Stimulated activated effector memory CD8-positive, alpha-beta T cell treated with anti-CD3 and anti-CD28 coated beads, Interleukin-12 subunit alpha, Interleukin-12 subunit beta, amount 100 ng/mL, for 72 hours (primary cell): ENCODE measurements at regions not wholly inside any gene's neighbourhood (a gene's known extent, or its start where the extent isn't known, plus 50 kb on each side); places are given as distances from the start of the nearest gene placed in this dataset.

ENCODE experiments used
- ATAC-seq: fragments of 150-1000 bp; cut with Tn5 transposase; 2 replicates; pipeline ENCODE4 v1.10.0; 2021
- DNase-seq, 2 donors: peaks; one replicate each; pipeline ENCODE4 v3.0.0; 2021 to 2022; ENCODE audit warnings: low spot score in 2 of 2
- H3K27ac Mint-ChIP-seq: one replicate; pipeline ENCODE4 v1.8.0; 2022; ENCODE audit warnings: mild to moderate bottlenecking, mixed read lengths
- H3K36me3 Mint-ChIP-seq: one replicate; pipeline ENCODE4 v1.8.0; 2022; ENCODE audit warnings: mild to moderate bottlenecking, mixed read lengths
- H3K4me1 Mint-ChIP-seq: one replicate; pipeline ENCODE4 v1.8.0; 2022; ENCODE audit warnings: mixed read lengths
- H3K4me3 Mint-ChIP-seq: one replicate; pipeline ENCODE4 v1.8.0; 2022; ENCODE audit warnings: mild to moderate bottlenecking, mixed read lengths
- H3K9me3 Mint-ChIP-seq: one replicate; pipeline ENCODE4 v1.8.0; 2022; ENCODE audit warnings: mixed read lengths

GRCh38 chr18:2415656-2416055, 155.6 kb downstream of the METTL4 start:
- no peak overlapping the region for H3K27ac Mint-ChIP-seq
- no peaks in the 10 kb centered on the region for H3K9me3 Mint-ChIP-seq
- no peaks in the 10 kb centered on the region for H3K4me1 Mint-ChIP-seq
- no peak overlapping the region for H3K4me3 Mint-ChIP-seq
- H3K36me3 Mint-ChIP-seq, result no peaks in the 10 kb centered on the region
- DNase-seq, result no peak
- no peak for ATAC-seq

DNA sequence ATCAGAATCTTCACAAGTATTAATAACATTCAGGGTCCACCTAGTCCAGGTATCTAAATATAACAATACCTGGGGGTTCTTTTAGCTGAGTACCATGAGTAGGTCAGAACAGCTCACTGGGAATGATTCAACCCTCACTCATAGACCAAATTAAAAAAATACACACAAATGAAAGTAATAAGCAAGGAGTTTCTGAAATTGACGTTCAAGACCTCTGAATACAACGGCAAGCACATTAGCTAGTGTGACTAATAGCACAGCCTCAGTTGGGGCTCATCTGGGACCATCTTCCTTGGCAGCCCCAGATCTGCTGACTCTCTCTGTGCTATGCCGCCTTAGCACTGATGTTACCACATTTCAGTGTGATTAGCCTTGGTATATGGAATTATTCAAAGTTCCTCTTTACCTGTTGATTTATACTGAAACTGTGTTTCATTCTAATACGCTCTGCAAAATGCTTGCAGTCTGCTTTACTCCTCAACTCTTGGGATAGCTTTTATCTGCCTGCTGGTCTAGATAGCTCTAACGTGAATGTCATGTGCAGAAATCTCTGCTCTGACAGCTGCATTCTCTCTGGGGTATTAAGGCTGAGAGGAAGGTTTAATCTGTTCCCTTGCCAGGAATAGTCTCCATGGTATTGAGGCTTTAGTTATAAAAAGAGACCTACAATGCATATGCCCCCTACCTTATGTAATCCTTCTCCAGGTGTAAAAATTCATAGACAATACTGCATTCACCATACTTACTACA, 153.3 kb downstream of the METTL4 start:
- Mint-ChIP-seq H3K4me1 (no peaks in the 10 kb centered on the region), H3K9me3 (no peaks in the 10 kb centered on the region), H3K4me3 (no peak overlapping the region), H3K27ac (no peak overlapping the region), H3K36me3 (no peaks in the 10 kb centered on the region)
- ATAC-seq (no peak), DNase-seq (no peak)

- no peak overlapping the region for H3K27ac Mint-ChIP-seq
- no peak overlapping the region for H3K4me3 Mint-ChIP-seq
- no peaks in the 10 kb centered on the region for H3K9me3 Mint-ChIP-seq
Observed at GRCh38 chr18:2420367-2420766, 150.9 kb downstream of the METTL4 start.

GRCh38 chr18:2423761-2424160, 147.5 kb downstream of the METTL4 start:
- DNase-seq (no peak), ATAC-seq (no peak)
- Mint-ChIP-seq H3K9me3 (no peaks in the 10 kb centered on the region), H3K4me3 (no peak overlapping the region), H3K36me3 (no peaks in the 10 kb centered on the region), H3K4me1 (no peaks in the 10 kb centered on the region), H3K27ac (no peak overlapping the region)

More at GRCh38 chr18:2420367-2420766, 150.9 kb downstream of the METTL4 start:
- ATAC-seq (no peak), DNase-seq (no peak)
- no peaks in the 10 kb centered on the region for H3K4me1 Mint-ChIP-seq
- no peaks in the 10 kb centered on the region for H3K36me3 Mint-ChIP-seq

GRCh38 chr18:2424420-2424819, 146.9 kb downstream of the METTL4 start:
- Mint-ChIP-seq H3K9me3 (no peaks in the 10 kb centered on the region), H3K36me3 (no peaks in the 10 kb centered on the region), H3K4me3 (no peak overlapping the region), H3K27ac (no peak overlapping the region), H3K4me1 (no peaks in the 10 kb centered on the region)
- DNase-seq (no peak), ATAC-seq (no peak)

- H3K4me1 Mint-ChIP-seq, result no peaks in the 10 kb centered on the region
- no peak overlapping the region for H3K4me3 Mint-ChIP-seq
- no peaks in the 10 kb centered on the region for H3K36me3 Mint-ChIP-seq
- peaks cover 3% of the 10 kb centered on the region for H3K9me3 Mint-ChIP-seq
- H3K27ac Mint-ChIP-seq, result no peak overlapping the region
- ATAC-seq (no peak), DNase-seq (no peak)
Observed at GRCh38 chr18:2425426-2426317, 145.6 kb downstream of the METTL4 start.

- ATAC-seq (no peak), DNase-seq (no peak)
- H3K36me3 Mint-ChIP-seq, result no peaks in the 10 kb centered on the region
- no peak overlapping the region for H3K27ac Mint-ChIP-seq
- H3K9me3 Mint-ChIP-seq, result peaks cover 3% of the 10 kb centered on the region
- H3K4me1 Mint-ChIP-seq, result no peaks in the 10 kb centered on the region
- no peak overlapping the region for H3K4me3 Mint-ChIP-seq
Observed at GRCh38 chr18:2430191-2430590, 141.1 kb downstream of the METTL4 start.

GRCh38 chr18:2431806-2432205, 139.5 kb downstream of the METTL4 start:
- H3K27ac Mint-ChIP-seq, result no peak overlapping the region
- ATAC-seq, result no peak

DNA sequence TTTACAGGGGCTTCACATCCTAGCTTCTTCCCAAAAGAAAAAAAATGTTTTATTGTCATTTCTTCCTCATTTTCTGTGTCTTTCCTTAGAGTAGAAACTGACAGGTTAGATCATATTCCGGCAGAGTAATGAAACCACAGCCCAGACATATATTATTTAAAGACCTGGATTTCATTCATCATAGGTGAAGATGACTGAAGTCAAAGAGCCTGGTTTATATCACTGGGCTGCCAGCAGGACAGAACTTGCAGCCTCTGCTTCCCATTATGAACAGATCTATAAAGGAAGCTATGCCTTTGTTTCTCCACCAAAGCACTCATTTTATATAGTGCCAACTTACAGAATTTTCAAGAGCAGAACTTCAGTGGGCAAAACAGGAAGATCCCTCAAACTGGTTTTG, 137.9 kb downstream of the METTL4 start:
- H3K9me3 Mint-ChIP-seq, result peaks cover 3% of the 10 kb centered on the region
- H3K4me3 Mint-ChIP-seq, result no peak overlapping the region
- H3K27ac Mint-ChIP-seq, result no peak overlapping the region
- H3K36me3 Mint-ChIP-seq, result no peaks in the 10 kb centered on the region
- no peaks in the 10 kb centered on the region for H3K4me1 Mint-ChIP-seq
- ATAC-seq, result no peak
- DNase-seq, result no peak

More at GRCh38 chr18:2431806-2432205, 139.5 kb downstream of the METTL4 start:
- no peak for DNase-seq
- Mint-ChIP-seq H3K9me3 (peaks cover 3% of the 10 kb centered on the region), H3K4me3 (no peak overlapping the region), H3K4me1 (no peaks in the 10 kb centered on the region), H3K36me3 (no peaks in the 10 kb centered on the region)

- ATAC-seq, result no peak
- DNase-seq, result no peak
- Mint-ChIP-seq H3K4me1 (no peaks in the 10 kb centered on the region), H3K9me3 (no peaks in the 10 kb centered on the region), H3K4me3 (no peak overlapping the region), H3K27ac (no peak overlapping the region), H3K36me3 (no peaks in the 10 kb centered on the region)
Observed at GRCh38 chr18:2441544-2441943, 129.8 kb downstream of the METTL4 start.

- Mint-ChIP-seq H3K9me3 (no peaks in the 10 kb centered on the region), H3K4me1 (no peaks in the 10 kb centered on the region), H3K27ac (no peak overlapping the region), H3K4me3 (no peak overlapping the region), H3K36me3 (no peaks in the 10 kb centered on the region)
- DNase-seq, result no peak
- ATAC-seq, result no peak
Observed at GRCh38 chr18:2442006-2442405, 129.3 kb downstream of the METTL4 start.

GRCh38 chr18:2442726-2443275, 128.5 kb downstream of the METTL4 start:
- Mint-ChIP-seq H3K4me1 (no peaks in the 10 kb centered on the region), H3K27ac (no peak overlapping the region), H3K36me3 (no peaks in the 10 kb centered on the region), H3K4me3 (no peak overlapping the region), H3K9me3 (no peaks in the 10 kb centered on the region)
- DNase-seq (no peak), ATAC-seq (no peak)

DNA sequence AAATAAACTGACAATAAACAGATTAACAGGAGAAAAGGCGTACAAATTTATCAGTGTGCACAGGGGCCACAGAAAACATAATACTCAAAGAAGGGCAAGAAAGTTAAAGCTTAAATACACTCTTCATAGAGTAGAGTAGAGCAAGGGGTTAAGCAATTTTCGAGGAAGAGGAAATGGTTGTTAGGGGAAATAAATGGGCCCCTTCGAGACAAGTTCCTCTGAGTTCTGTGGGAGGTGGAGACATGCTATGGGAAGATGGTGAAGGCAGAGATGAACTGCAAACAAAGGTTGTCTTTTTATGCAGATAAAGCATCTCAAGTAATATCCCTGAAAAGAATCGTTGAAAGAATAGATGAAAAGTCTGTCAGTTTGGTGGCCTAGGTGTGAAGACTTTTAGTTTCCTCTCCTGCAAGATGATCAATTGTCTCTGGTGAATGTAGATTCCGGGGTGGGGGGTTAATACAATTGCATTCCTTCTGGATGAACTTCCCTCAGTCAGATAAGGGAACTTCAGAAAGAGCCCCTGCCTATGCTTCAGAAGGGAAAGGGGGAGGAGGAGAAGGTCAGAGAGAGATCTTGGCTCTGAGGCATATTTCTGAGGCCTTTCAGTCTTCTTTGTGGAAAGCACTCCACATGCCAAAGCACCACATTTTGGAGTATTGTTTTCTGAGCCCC, 127.0 kb downstream of the METTL4 start:
- ATAC-seq, result no peak
- Mint-ChIP-seq H3K9me3 (no peaks in the 10 kb centered on the region), H3K4me3 (no peak overlapping the region), H3K36me3 (no peaks in the 10 kb centered on the region), H3K27ac (no peak overlapping the region), H3K4me1 (no peaks in the 10 kb centered on the region)
- no peak for DNase-seq

DNA sequence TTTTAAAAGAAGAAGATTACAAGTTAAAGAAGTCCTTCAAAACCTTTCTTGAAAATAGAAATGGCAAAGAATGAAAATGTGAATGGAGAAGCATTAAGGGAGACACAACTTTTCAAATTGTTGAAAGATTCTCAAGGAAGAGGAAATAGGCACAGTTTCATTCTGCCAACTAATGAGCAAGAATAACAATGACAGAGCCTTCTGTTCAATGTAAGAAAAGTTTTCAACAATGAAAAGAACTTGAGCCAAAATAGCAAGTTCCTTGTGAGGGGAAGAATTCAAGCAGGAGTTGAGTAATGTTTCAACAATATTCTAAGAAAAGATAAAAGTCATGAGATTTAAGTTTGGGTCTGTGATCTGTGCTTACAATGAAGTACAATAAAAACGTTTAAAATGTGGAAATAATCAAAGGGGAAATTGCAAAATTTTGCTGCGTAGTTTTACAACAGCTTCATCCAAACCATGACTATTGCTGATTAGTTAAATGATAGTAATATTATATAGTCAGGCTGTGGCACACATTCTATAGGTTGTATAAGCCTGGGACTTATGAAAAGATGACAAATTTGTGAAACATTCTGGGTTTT, 122.6 kb downstream of the METTL4 start:
- DNase-seq (no peak), ATAC-seq (no peak)
- no peaks in the 10 kb centered on the region for H3K36me3 Mint-ChIP-seq
- H3K9me3 Mint-ChIP-seq, result no peaks in the 10 kb centered on the region
- no peaks in the 10 kb centered on the region for H3K4me1 Mint-ChIP-seq
- H3K4me3 Mint-ChIP-seq, result no peak overlapping the region
- H3K27ac Mint-ChIP-seq, result no peak overlapping the region

GRCh38 chr18:2451556-2451955, 119.7 kb downstream of the METTL4 start:
- no peak overlapping the region for H3K27ac Mint-ChIP-seq
- ATAC-seq, result no peak
- H3K36me3 Mint-ChIP-seq, result no peaks in the 10 kb centered on the region
- H3K4me1 Mint-ChIP-seq, result no peaks in the 10 kb centered on the region
- DNase-seq, result no peak
- H3K4me3 Mint-ChIP-seq, result no peak overlapping the region
- H3K9me3 Mint-ChIP-seq, result no peaks in the 10 kb centered on the region
